Spinal cord (tissue), 9 donors: ENCODE measurements at regions not wholly inside any gene's neighbourhood (a gene's known extent, or its start where the extent isn't known, plus 50 kb on each side); places are given as distances from the start of the nearest gene placed in this dataset.
A peak's percentile ranks its signal among the peaks of the same experiment; 100 is the strongest.

ENCODE experiments used
- DNase-seq, 6 donors: peaks; one replicate each; pipeline versions ENCODE4 v3.0.0 to v3.0.0-alpha.2; 2013 to 2015; ENCODE audit warnings: low spot score in 6 of 6, low read depth in 4 of 6
- H3K27ac ChIP-seq: one replicate; pipeline ENCODE4 v1.5.1; 2013; ENCODE audit warnings: low read depth, low read length, control low read depth
- H3K27me3 ChIP-seq: one replicate; pipeline ENCODE4 v1.6.1; 2013; ENCODE audit warnings: low read length; ENCODE audit not compliant: control insufficient read depth, insufficient read depth
- H3K36me3 ChIP-seq: one replicate; pipeline ENCODE4 v1.6.1; 2013; ENCODE audit warnings: low read length; ENCODE audit not compliant: control insufficient read depth, insufficient read depth
- H3K4me1 ChIP-seq: one replicate; pipeline ENCODE4 v1.6.1; 2013; ENCODE audit warnings: low read length; ENCODE audit not compliant: control insufficient read depth, insufficient read depth
- H3K4me3 ChIP-seq: one replicate; pipeline ENCODE4 v1.5.1; 2013; ENCODE audit warnings: low read depth, low read length, control low read depth
- H3K9me3 ChIP-seq: one replicate; pipeline ENCODE4 v1.6.1; 2013; ENCODE audit warnings: low read length; ENCODE audit not compliant: control insufficient read depth, insufficient read depth
- WGBS: methylation state at CpG from one replicate; pipeline ENCODE4 v1.1.5; 2013; ENCODE audit warnings: missing lambda C conversion rate; ENCODE audit not compliant: insufficient coverage; 5-methylcytosine and 5-hydroxymethylcytosine counted together
- donor health status: healthy.

DNA sequence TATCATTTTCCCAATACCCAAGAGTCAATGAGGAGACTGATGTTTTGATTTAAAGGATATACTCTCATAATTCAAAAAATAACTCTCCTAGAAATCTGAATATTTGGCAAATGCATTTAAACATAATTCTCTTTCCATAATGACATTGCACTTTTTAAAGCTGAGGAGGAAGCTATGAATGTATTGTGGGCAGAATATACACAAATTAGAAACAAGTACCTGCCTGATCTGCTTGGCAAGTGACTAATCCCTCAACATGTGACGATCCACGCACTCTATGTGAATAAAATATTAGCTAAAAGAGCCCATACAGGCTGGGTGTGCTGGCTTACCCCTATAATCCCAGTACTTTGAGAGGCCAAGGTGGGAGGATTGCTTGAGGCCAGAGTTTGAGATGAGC is 88.3 kb upstream of the CCDC28A start:
- Histone ChIP-seq H3K36me3 (no peaks in the 10 kb centered on the region), H3K4me3 (no peak overlapping the region), H3K9me3 (no peaks in the 10 kb centered on the region), H3K27me3 (no peaks in the 10 kb centered on the region), H3K4me1 (peaks cover 3% of the 10 kb centered on the region), H3K27ac (no peak overlapping the region)
- DNase-seq = no peak
- WGBS = no CpG with 5 or more reads among the region's 2 CpGs

DNA sequence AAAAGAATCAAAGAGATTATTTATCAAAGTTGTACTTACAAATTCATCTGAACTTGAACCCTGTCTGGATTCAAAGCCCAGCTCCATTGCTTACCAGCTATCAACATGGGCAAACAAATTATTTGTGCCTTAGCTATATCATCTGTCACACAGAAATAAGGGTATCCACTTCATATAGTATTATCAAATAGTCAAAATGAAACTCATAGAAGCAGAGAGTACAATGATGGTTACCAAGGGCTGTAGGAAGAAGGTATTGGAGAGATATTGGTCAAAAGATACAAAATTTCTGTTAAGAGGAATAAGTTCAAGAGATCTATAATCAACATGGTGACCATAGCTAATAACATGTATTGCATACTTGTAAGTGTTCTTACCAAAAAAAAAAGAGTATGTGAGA is 87.8 kb upstream of the CCDC28A start:
- no peak for DNase-seq
- H3K27ac ChIP-seq = no peak overlapping the region
- no peak overlapping the region for H3K4me3 ChIP-seq
- H3K9me3 ChIP-seq = no peaks in the 10 kb centered on the region
- H3K36me3 ChIP-seq = no peaks in the 10 kb centered on the region
- peaks cover 3% of the 10 kb centered on the region for H3K4me1 ChIP-seq
- H3K27me3 ChIP-seq = no peaks in the 10 kb centered on the region

GRCh38 chr6:138688580-138688979 is 85.0 kb upstream of the CCDC28A start:
- H3K4me1 ChIP-seq = peaks cover 8% of the 10 kb centered on the region
- H3K9me3 ChIP-seq = no peaks in the 10 kb centered on the region
- H3K36me3 ChIP-seq = no peaks in the 10 kb centered on the region
- H3K4me3 ChIP-seq = no peak overlapping the region
- H3K27me3 ChIP-seq = peaks cover under 1% of the 10 kb centered on the region
- no peak overlapping the region for H3K27ac ChIP-seq
- 100% methylated on average over 1 of the region's 4 CpGs for whole genome bisulfite sequencing
- DNase-seq = no peak

- no peak overlapping the region for H3K27ac ChIP-seq
- H3K9me3 ChIP-seq = no peaks in the 10 kb centered on the region
- H3K27me3 ChIP-seq = peaks cover 7% of the 10 kb centered on the region
- H3K4me1 ChIP-seq = peaks cover 10% of the 10 kb centered on the region
- 62% methylated on average over 4 of the region's 6 CpGs for whole genome bisulfite sequencing
- no peaks in the 10 kb centered on the region for H3K36me3 ChIP-seq
- peak in 2 of 6 donors; percentile 17 to 33 for DNase-seq
- H3K4me3 ChIP-seq = no peak overlapping the region
These were observed 83.7 kb upstream of the CCDC28A start for GRCh38 chr6:138689849-138690248.

DNA sequence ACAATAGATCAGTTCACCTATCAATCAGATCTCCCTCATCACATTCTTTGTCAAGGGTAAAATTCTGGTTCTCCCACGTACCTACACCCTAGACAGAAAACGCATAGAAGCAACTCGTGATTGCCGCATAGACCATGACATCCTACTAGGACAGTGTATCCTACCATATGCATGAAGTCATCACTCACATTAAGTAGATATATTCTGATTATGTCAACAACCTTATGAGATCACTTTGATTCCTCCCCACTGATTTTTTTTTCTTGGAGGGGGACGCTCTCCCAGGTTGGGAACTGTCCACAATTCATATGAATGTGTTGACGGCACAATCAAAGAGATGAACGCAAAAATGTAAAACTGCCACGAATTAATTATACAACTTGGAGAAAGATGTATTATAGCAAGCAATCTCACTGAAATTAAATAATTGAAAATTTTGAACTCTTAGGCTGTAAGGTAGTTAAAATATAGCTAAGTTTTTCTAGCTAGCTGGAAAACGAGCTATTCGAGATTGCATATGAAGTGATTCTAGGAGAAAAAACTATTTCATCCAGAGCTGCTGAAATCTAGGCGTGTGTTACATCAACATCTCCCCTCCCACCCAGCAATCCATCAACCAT is 82.5 kb upstream of the CCDC28A start:
- H3K4me1 ChIP-seq = peaks cover 10% of the 10 kb centered on the region
- no peaks in the 10 kb centered on the region for H3K9me3 ChIP-seq
- DNase-seq = no peak
- H3K27ac ChIP-seq = no peak overlapping the region
- 100% methylated on average over 1 of the region's 11 CpGs for WGBS
- H3K4me3 ChIP-seq = peak overlapping the region; percentile 52
- H3K27me3 ChIP-seq = peaks cover 7% of the 10 kb centered on the region
- no peaks in the 10 kb centered on the region for H3K36me3 ChIP-seq

GRCh38 chr6:138691595-138692057 is 81.9 kb upstream of the CCDC28A start:
- DNase-seq = peak in 2 of 6 donors; percentile 7 to 49

DNA sequence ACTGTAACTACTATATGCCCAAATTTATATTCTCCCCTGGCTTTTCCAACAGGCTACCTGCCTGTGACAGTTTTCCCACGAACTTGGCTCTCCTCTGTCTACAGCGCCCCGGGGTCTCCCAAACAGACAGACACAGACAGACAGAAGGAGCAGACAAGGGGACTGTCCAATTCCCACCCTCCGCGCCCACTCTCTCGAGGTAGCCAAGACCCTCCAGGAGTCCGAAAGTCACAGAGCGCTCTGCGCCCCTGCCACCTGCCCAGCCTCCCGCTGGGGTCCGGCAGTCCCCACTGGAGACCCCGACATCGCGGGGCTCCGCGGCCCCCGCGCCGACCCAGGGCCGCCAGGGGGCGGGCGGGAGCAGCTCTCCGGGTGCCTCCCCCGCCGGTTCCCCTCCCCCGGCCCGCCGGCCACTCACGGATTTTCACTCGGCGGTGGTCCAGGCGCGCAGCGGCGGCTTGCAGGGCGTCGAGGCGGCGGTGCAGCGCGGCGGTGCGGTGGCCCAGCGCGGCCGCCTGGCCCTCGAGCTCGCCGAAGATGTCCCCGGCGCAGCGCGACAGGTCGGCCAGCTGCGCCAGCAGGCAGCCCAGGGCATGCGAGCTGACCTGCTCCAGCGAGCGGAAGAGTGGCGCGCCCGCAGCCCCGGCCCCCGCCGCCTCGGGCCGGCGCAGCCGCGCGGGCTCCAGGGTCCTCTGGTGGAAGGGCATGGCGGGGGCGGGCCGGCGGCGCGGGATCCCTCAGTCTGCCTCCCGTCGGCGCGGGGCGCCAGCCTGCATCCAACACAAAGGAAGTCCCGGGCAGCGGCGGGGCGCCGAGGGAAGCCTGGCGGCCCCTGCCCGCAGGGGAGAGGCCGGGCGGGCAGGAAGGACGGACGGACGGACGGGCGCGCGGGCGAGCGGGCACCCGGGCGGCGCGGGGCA is 81.3 kb upstream of the CCDC28A start:
- Histone ChIP-seq H3K27ac (peak overlapping the region; percentile 52), H3K27me3 (peaks cover 7% of the 10 kb centered on the region), H3K4me1 (peaks cover 10% of the 10 kb centered on the region), H3K36me3 (no peaks in the 10 kb centered on the region), H3K9me3 (no peaks in the 10 kb centered on the region), H3K4me3 (peak overlapping the region; percentile 52)
- peak in 5 of 6 donors; percentile 40 to 88 (median 56) for DNase-seq
- WGBS = under 1% methylated on average over 103 of the region's 103 CpGs

More at GRCh38 chr6:138691595-138692057, 81.9 kb upstream of the CCDC28A start:
- Histone ChIP-seq H3K27me3 (peaks cover 7% of the 10 kb centered on the region), H3K4me1 (peaks cover 10% of the 10 kb centered on the region), H3K36me3 (no peaks in the 10 kb centered on the region), H3K27ac (peak overlapping the region; percentile 52), H3K4me3 (peak overlapping the region; percentile 52), H3K9me3 (no peaks in the 10 kb centered on the region)
- WGBS = 2% methylated on average over 13 of the region's 14 CpGs

DNA sequence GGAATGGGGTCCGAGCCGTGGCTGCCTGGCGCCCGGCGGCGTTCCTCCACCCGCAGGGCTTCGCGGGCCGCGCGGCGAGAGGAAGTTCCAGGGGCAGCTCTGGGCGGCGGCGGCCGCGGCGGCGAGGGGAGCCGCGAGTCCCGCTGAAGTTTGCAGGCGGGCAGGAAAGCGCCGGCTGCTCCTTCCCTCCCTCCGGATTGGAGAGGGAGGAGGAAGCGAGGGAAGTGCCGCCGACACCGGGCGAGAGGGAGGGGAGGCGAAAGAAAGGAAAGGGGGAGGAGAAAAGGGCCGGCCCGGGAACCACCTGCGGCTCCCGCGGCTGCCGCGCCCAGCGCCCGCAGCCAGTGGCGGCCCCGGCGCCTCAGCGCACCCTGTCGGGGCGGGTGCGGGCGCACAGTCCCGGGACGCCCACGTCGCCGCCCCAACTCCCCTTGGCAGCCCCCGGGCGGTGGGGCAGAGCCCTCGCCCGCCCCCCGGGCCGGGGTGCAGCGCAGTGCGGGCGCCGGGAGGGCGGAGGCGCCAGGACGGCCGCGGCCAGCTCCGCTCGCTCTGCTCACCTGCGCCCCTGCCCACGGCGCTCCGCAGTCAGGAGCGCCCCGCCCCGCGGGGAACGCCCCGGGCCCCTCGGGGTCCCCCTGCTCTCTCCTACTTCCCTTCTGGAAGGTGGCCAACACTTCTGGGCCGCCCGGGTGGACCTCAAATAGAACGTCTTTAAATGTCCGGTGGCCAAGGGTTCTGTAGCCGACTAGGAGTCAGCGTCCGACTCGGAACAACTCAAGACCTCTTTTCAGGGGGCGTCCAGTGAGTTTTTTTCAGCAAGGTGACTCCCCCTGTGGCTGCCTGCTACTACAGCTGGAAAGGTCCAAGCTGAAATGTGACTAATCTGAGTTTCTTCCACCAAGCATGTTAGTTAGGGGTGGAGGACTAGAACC is 80.3 kb upstream of the CCDC28A start:
- peak in 3 of 6 donors; percentile 23 to 77 (median 69) for DNase-seq
- Histone ChIP-seq H3K4me1 (peaks cover 10% of the 10 kb centered on the region), H3K4me3 (peak overlapping the region; percentile 50), H3K36me3 (no peaks in the 10 kb centered on the region), H3K27ac (peak overlapping the region; percentile 61), H3K27me3 (peaks cover 7% of the 10 kb centered on the region), H3K9me3 (no peaks in the 10 kb centered on the region)
- WGBS = under 1% methylated on average over 83 of the region's 92 CpGs

DNA sequence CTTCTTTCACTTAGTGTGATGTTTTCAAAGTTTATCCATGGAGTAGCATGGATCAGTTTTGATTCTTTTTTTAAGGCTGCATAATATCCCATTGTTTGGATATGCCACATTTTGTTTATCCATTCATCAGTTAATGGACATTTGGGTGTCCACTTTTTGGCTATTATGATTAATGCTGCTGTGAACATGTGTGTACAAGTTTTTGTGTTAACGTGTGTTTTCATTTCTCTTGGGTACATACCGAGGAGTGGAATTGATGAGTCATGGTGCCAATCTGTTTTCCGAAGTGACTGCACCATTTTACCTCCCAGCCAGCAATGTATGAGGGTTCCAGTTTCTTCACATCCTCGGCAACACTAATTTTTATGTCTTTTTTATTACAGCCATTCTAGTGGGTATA is 78.4 kb upstream of the CCDC28A start:
- no peaks in the 10 kb centered on the region for H3K9me3 ChIP-seq
- WGBS = 100% methylated on average over 1 of the region's 4 CpGs

More for the DNA sequence above, 78.4 kb upstream of the CCDC28A start:
- Histone ChIP-seq H3K4me3 (no peak overlapping the region), H3K4me1 (peaks cover 10% of the 10 kb centered on the region), H3K27ac (no peak overlapping the region), H3K27me3 (peaks cover 7% of the 10 kb centered on the region), H3K36me3 (no peaks in the 10 kb centered on the region)
- DNase-seq = no peak
